GM08714 (cell line): ENCODE measurements at regions not wholly inside any gene's neighbourhood (a gene's known extent, or its start where the extent isn't known, plus 50 kb on each side); places are given as distances from the start of the nearest gene placed in this dataset.

Experiments
- H3K4me3 ChIP-seq: fragments of 200-500 bp; sonication (Bioruptor generic); 2 replicates; pipeline ENCODE4 v1.5.1; 2014; ENCODE audit warnings: mild to moderate bottlenecking, low read length, inconsistent platforms
- ZNF274 ChIP-seq: IDR thresholded peaks from 2 replicates; pipeline ENCODE4 v1.6.1; 2012; ENCODE audit warnings: mild to moderate bottlenecking, low read depth, low read length

GRCh38 chr5:39584927-39585326 is 160.1 kb upstream of the DAB2 start:
- no peak for TF ChIP-seq ZNF274
- H3K4me3 ChIP-seq = no peak overlapping the region

GRCh38 chr5:39580702-39581453 is 156.1 kb upstream of the DAB2 start:
- TF ChIP-seq ZNF274 = no peak
- no peak overlapping the region for H3K4me3 ChIP-seq

- no peak for TF ChIP-seq ZNF274
- H3K4me3 ChIP-seq = no peak overlapping the region
Observed at GRCh38 chr5:39579750-39580149, 155.0 kb upstream of the DAB2 start.

GRCh38 chr5:39578887-39579497 is 154.2 kb upstream of the DAB2 start:
- no peak for TF ChIP-seq ZNF274
- no peak overlapping the region for H3K4me3 ChIP-seq

- no peak for TF ChIP-seq ZNF274
- H3K4me3 ChIP-seq = no peak overlapping the region
Observed at GRCh38 chr5:39577529-39577928, 152.7 kb upstream of the DAB2 start.

GRCh38 chr5:39570403-39571027 is 145.7 kb upstream of the DAB2 start:
- no peak overlapping the region for H3K4me3 ChIP-seq
- TF ChIP-seq ZNF274 = no peak

- no peak for TF ChIP-seq ZNF274
- no peak overlapping the region for H3K4me3 ChIP-seq
Observed at GRCh38 chr5:39569857-39570256, 145.1 kb upstream of the DAB2 start.

- no peak for TF ChIP-seq ZNF274
- H3K4me3 ChIP-seq = no peak overlapping the region
Observed at GRCh38 chr5:39566891-39567290, 142.1 kb upstream of the DAB2 start.

- no peak overlapping the region for H3K4me3 ChIP-seq
- no peak for TF ChIP-seq ZNF274
Observed at GRCh38 chr5:39566029-39566428, 141.2 kb upstream of the DAB2 start.

- no peak overlapping the region for H3K4me3 ChIP-seq
- no peak for TF ChIP-seq ZNF274
Observed at GRCh38 chr5:39561421-39561820, 136.6 kb upstream of the DAB2 start.

GRCh38 chr5:39560726-39561125 is 135.9 kb upstream of the DAB2 start:
- TF ChIP-seq ZNF274 = no peak

GRCh38 chr5:39559923-39560322 is 135.1 kb upstream of the DAB2 start:
- TF ChIP-seq ZNF274 = no peak
- no peak overlapping the region for H3K4me3 ChIP-seq

More at GRCh38 chr5:39560726-39561125, 135.9 kb upstream of the DAB2 start:
- H3K4me3 ChIP-seq = no peak overlapping the region

GRCh38 chr5:39558541-39558940 is 133.8 kb upstream of the DAB2 start:
- H3K4me3 ChIP-seq = no peak overlapping the region
- no peak for TF ChIP-seq ZNF274

- TF ChIP-seq ZNF274 = no peak
- no peak overlapping the region for H3K4me3 ChIP-seq
Observed at GRCh38 chr5:39555788-39556187, 131.0 kb upstream of the DAB2 start.

- no peak overlapping the region for H3K4me3 ChIP-seq
- no peak for TF ChIP-seq ZNF274
Observed at GRCh38 chr5:39547553-39548154, 122.9 kb upstream of the DAB2 start.
